SH-SY5Y (cell line): ENCODE measurements at regions not wholly inside any gene's neighbourhood (a gene's known extent, or its start where the extent isn't known, plus 50 kb on each side); places are given as distances from the start of the nearest gene placed in this dataset.

Experiments used
- GATA2 ChIP-seq: IDR thresholded peaks from 2 replicates; pipeline ENCODE4 v1.6.1; 2011; ENCODE audit warnings: mild to moderate bottlenecking, low read depth, low read length
- GATA3 ChIP-seq: IDR thresholded peaks from 2 replicates; pipeline ENCODE4 v1.6.1; 2011; ENCODE audit warnings: low read depth, mild to moderate bottlenecking, low read length, moderate library complexity

- no peak for TF ChIP-seq GATA2
- TF ChIP-seq GATA3, result no peak
Measured at GRCh38 chr6:84526631-84527030, 237.8 kb downstream of the TBX18 start.
